Testis (tissue), 2 donors: ENCODE measurements at regions not wholly inside any gene's neighbourhood (a gene's known extent, or its start where the extent isn't known, plus 50 kb on each side); places are given as distances from the start of the nearest gene placed in this dataset.

ENCODE experiments used
- DNase-seq: peaks from one replicate; pipeline ENCODE4 v3.0.0-alpha.2; 2019
- H3K27ac ChIP-seq, 2 donors: fragments of 200-600 bp; sonication (generic); one replicate each; pipeline ENCODE4 v1.5.1; 2019
- H3K27me3 ChIP-seq: fragments of 200-600 bp; sonication (generic); one replicate; pipeline ENCODE4 v1.5.1; 2019
- H3K36me3 ChIP-seq: fragments of 200-600 bp; sonication (generic); one replicate; pipeline ENCODE4 v1.5.1; 2017; ENCODE audit warnings: low read depth; ENCODE audit errors: missing control alignments
- H3K4me1 ChIP-seq: fragments of 200-600 bp; sonication (generic); one replicate; pipeline ENCODE4 v1.5.1; 2019
- H3K4me3 ChIP-seq, 2 donors: fragments of 200-600 bp; sonication (generic); one replicate each; pipeline ENCODE4 v1.5.1; 2017 to 2019
- H3K9me3 ChIP-seq: fragments of 200-600 bp; sonication (generic); one replicate; pipeline ENCODE4 v1.5.1; 2017
- CTCF ChIP-seq, 3 experiments: fragments of 450-650 bp in 2 of 3; fragments of 200-600 bp in 1 of 3; sonication (generic) in 1 of 3; IDR thresholded peaks; one replicate each; pipeline ENCODE4 v1.5.1; 2016 to 2019; ENCODE audit warnings: antibody characterized with exemption in 3 of 3, mild to moderate bottlenecking in 2 of 3, moderate library complexity in 1 of 3
- POLR2A ChIP-seq: fragments of 450-650 bp; IDR thresholded peaks from one replicate; pipeline ENCODE4 v1.6.1; 2017; ENCODE audit warnings: antibody characterized with exemption, mild to moderate bottlenecking, moderate library complexity
- WGBS, 2 donors: methylation state at CpG; one replicate each; pipeline ENCODE4 v1.1.5; 2018; 5-methylcytosine and 5-hydroxymethylcytosine counted together
- intact Hi-C: fragments of 100-400 bp; cut with DNase I; formaldehyde crosslinking; loops from one replicate; pipeline ENCODE4 v1.15.1; 2023; ENCODE audit warnings: low total_unique reads

- H3K27me3 ChIP-seq = no peaks in the 10 kb centered on the region
- no peaks in the 10 kb centered on the region for H3K4me1 ChIP-seq
- TF ChIP-seq POLR2A (no peak), CTCF (IDR thresholded peaks at IDR 0.05) (no peak)
- 79% methylated on average over 5 of the region's 5 CpGs for WGBS, 2 donors
- no peaks in the 10 kb centered on the region for H3K9me3 ChIP-seq
- H3K36me3 ChIP-seq = no peaks in the 10 kb centered on the region
- intact Hi-C loops = no loop called here
- no peak for DNase-seq
- no peak overlapping the region for H3K27ac ChIP-seq
- no peak overlapping the region for H3K4me3 ChIP-seq
These were observed 156.2 kb upstream of the SPAG17 start for GRCh38 chr1:118340928-118341910.

- Histone ChIP-seq H3K4me1 (no peaks in the 10 kb centered on the region), H3K27me3 (no peaks in the 10 kb centered on the region), H3K27ac (no peak overlapping the region), H3K36me3 (no peaks in the 10 kb centered on the region), H3K9me3 (no peaks in the 10 kb centered on the region), H3K4me3 (no peak overlapping the region)
- TF ChIP-seq POLR2A = no peak
- TF ChIP-seq CTCF (IDR thresholded peaks at IDR 0.05) = no peak
- 66 to 73% methylated on average over 4 of the region's 4 CpGs for WGBS, 2 donors
- intact Hi-C loops = no loop called here
- no peak for DNase-seq
These were observed 154.5 kb upstream of the SPAG17 start for GRCh38 chr1:118339400-118340124.

- 56 to 73% methylated on average over 3 of the region's 3 CpGs for WGBS, 2 donors
- no peaks in the 10 kb centered on the region for H3K36me3 ChIP-seq
- intact Hi-C loops = no loop called here
- no peak for TF ChIP-seq CTCF (IDR thresholded peaks at IDR 0.05)
- no peak for TF ChIP-seq POLR2A
- no peaks in the 10 kb centered on the region for H3K9me3 ChIP-seq
- no peak overlapping the region for H3K4me3 ChIP-seq
- H3K27ac ChIP-seq = no peak overlapping the region
- no peaks in the 10 kb centered on the region for H3K27me3 ChIP-seq
- no peak for DNase-seq
- H3K4me1 ChIP-seq = no peaks in the 10 kb centered on the region
These were observed 153.9 kb upstream of the SPAG17 start for GRCh38 chr1:118338936-118339335.

- TF ChIP-seq CTCF (IDR thresholded peaks at IDR 0.05) = no peak
- no peak for TF ChIP-seq POLR2A
- no peaks in the 10 kb centered on the region for H3K27me3 ChIP-seq
- no peaks in the 10 kb centered on the region for H3K36me3 ChIP-seq
- H3K9me3 ChIP-seq = no peaks in the 10 kb centered on the region
- intact Hi-C loops = no loop called here
- no peak overlapping the region for H3K4me3 ChIP-seq
- no peaks in the 10 kb centered on the region for H3K4me1 ChIP-seq
- no peak for DNase-seq
- H3K27ac ChIP-seq = no peak overlapping the region
These were observed 152.3 kb upstream of the SPAG17 start for GRCh38 chr1:118337346-118337745.
